WTC11 (cell line): ENCODE measurements at regions not wholly inside any gene's neighbourhood (a gene's known extent, or its start where the extent isn't known, plus 50 kb on each side); places are given as distances from the start of the nearest gene placed in this dataset.

Source experiments
- ATAC-seq: fragments of 200-7000 bp; cut with Tn5 transposase; 2 replicates; pipeline ENCODE4 v1.10.0; 2021; ENCODE audit warnings: mild to moderate bottlenecking, moderate library complexity
- CTCF ChIA-PET: fragments of 300-600 bp; sonication (Branson Sonifier 250); formaldehyde crosslinking; loops from one replicate; lab custom pipeline; 2021; ENCODE audit warnings: antibody characterized with exemption; lab: Charles Lee
- POLR2A ChIA-PET: fragments of 350-600 bp; sonication (Branson Sonifier 250); formaldehyde crosslinking; loops from one replicate; lab custom pipeline; 2021; ENCODE audit warnings: antibody characterized with exemption; lab: Charles Lee
- DNase-seq: peaks from one replicate; pipeline ENCODE4 v3.0.0; 2021; ENCODE audit warnings: low spot score
- H3K27ac Mint-ChIP-seq: 2 replicates; pipeline ENCODE4 v1.8.0; 2021; ENCODE audit warnings: mixed read lengths
- H3K27me3 Mint-ChIP-seq: 2 replicates; pipeline ENCODE4 v1.8.0; 2021; ENCODE audit warnings: low read depth, mild to moderate bottlenecking, moderate library complexity, mixed read lengths
- H3K36me3 Mint-ChIP-seq: 2 replicates; pipeline ENCODE4 v1.8.0; 2021; ENCODE audit warnings: mixed read lengths
- H3K4me1 Mint-ChIP-seq: 2 replicates; pipeline ENCODE4 v1.8.0; 2022; ENCODE audit warnings: mixed read lengths
- H3K4me3 Mint-ChIP-seq: 2 replicates; pipeline ENCODE4 v1.8.0; 2021; ENCODE audit warnings: mild to moderate bottlenecking, moderate library complexity, mixed read lengths
- H3K9me3 Mint-ChIP-seq: 2 replicates; pipeline ENCODE4 v1.8.0; 2021; ENCODE audit warnings: mixed read lengths
- CREM ChIP-seq: sonication (generic); formaldehyde crosslinking; IDR thresholded peaks from 2 replicates; pipeline ENCODE4 v1.8.1; 2022; ENCODE audit warnings: mild to moderate bottlenecking, missing genetic modification reagents, moderate library complexity
- ELF4 ChIP-seq: sonication (generic); formaldehyde crosslinking; IDR thresholded peaks from 2 replicates; pipeline ENCODE4 v1.8.1; 2022; ENCODE audit warnings: low read depth, mild to moderate bottlenecking, moderate library complexity, missing genetic modification reagents
- FOXP4 ChIP-seq: sonication (generic); formaldehyde crosslinking; IDR thresholded peaks from 2 replicates; pipeline ENCODE4 v1.8.0; 2022; ENCODE audit warnings: mild to moderate bottlenecking, missing genetic modification reagents
- GTF2I ChIP-seq: fragments of 250-450 bp; sonication (Bioruptor Pico); conservative IDR thresholded peaks from 2 replicates; pipeline ENCODE4 v1.4.0; 2021; ENCODE audit warnings: mild to moderate bottlenecking
- HMGA2 ChIP-seq: fragments of 250-450 bp; sonication (Bioruptor Pico); IDR thresholded peaks from 2 replicates; pipeline ENCODE4 v1.4.0; 2021; ENCODE audit warnings: mild to moderate bottlenecking, moderate library complexity
- IRF1 ChIP-seq: sonication (generic); formaldehyde crosslinking; IDR thresholded peaks from 2 replicates; pipeline ENCODE4 v1.8.0; 2023; ENCODE audit warnings: missing genetic modification reagents
- NFYB ChIP-seq: sonication (generic); formaldehyde crosslinking; conservative IDR thresholded peaks from 2 replicates; pipeline ENCODE4 v1.8.0; 2022; ENCODE audit warnings: low read depth, missing genetic modification reagents
- NR1H2 ChIP-seq: sonication (generic); formaldehyde crosslinking; IDR thresholded peaks from 2 replicates; pipeline ENCODE4 v1.9.0; 2021; ENCODE audit warnings: mild to moderate bottlenecking, moderate library complexity, missing genetic modification reagents
- OVOL2 ChIP-seq: fragments of 250-450 bp; sonication (Bioruptor Pico); IDR thresholded peaks from 2 replicates; pipeline ENCODE4 v1.9.0; 2021; ENCODE audit warnings: mild to moderate bottlenecking, borderline replicate concordance
- SMAD4 ChIP-seq: sonication (generic); formaldehyde crosslinking; IDR thresholded peaks from 2 replicates; pipeline ENCODE4 v1.8.0; 2022; ENCODE audit warnings: mild to moderate bottlenecking, missing genetic modification reagents
- TEAD1 ChIP-seq: sonication (generic); formaldehyde crosslinking; IDR thresholded peaks from 2 replicates; pipeline ENCODE4 v1.8.0; 2022; ENCODE audit warnings: mild to moderate bottlenecking, missing genetic modification reagents
- ZNF317 ChIP-seq: sonication (generic); formaldehyde crosslinking; IDR thresholded peaks from 2 replicates; pipeline ENCODE4 v1.8.1; 2023; ENCODE audit warnings: low read depth, mild to moderate bottlenecking, moderate library complexity, missing genetic modification reagents, borderline replicate concordance
- ZNF532 ChIP-seq: fragments of 250-450 bp; sonication (Bioruptor Pico); IDR thresholded peaks from 2 replicates; pipeline ENCODE4 v1.9.0; 2021; ENCODE audit warnings: mild to moderate bottlenecking, borderline replicate concordance
- TF ChIP-seq, protein P1 (sequence below): sonication (generic); formaldehyde crosslinking; IDR thresholded peaks from 2 replicates; pipeline ENCODE4 v1.8.1; 2023; ENCODE audit warnings: mild to moderate bottlenecking, missing genetic modification reagents
- TF ChIP-seq, protein P2 (sequence below): fragments of 250-450 bp; sonication (Bioruptor Pico); IDR thresholded peaks from 2 replicates; pipeline ENCODE4 v1.9.0; 2021; ENCODE audit warnings: moderate library complexity, mild to moderate bottlenecking, inconsistent platforms, borderline replicate concordance
- TF ChIP-seq, protein P3 (sequence below): sonication (generic); formaldehyde crosslinking; IDR thresholded peaks from 2 replicates; pipeline ENCODE4 v1.8.1; 2023; ENCODE audit warnings: mild to moderate bottlenecking, missing genetic modification reagents, moderate library complexity
- TF ChIP-seq, protein P4 (sequence below): sonication (generic); formaldehyde crosslinking; IDR thresholded peaks from 2 replicates; pipeline ENCODE4 v1.8.1; 2022; ENCODE audit warnings: low read depth, mild to moderate bottlenecking, moderate library complexity, missing genetic modification reagents, borderline replicate concordance
- TF ChIP-seq, protein P5 (sequence below): sonication (generic); formaldehyde crosslinking; IDR thresholded peaks from 2 replicates; pipeline ENCODE4 v1.8.1; 2022; ENCODE audit warnings: mild to moderate bottlenecking, missing genetic modification reagents, moderate library complexity, borderline replicate concordance
- TF ChIP-seq, protein P6 (sequence below): sonication (generic); formaldehyde crosslinking; IDR thresholded peaks from 2 replicates; pipeline ENCODE4 v1.8.1; 2023; ENCODE audit warnings: mild to moderate bottlenecking, moderate library complexity, missing genetic modification reagents

DNA sequence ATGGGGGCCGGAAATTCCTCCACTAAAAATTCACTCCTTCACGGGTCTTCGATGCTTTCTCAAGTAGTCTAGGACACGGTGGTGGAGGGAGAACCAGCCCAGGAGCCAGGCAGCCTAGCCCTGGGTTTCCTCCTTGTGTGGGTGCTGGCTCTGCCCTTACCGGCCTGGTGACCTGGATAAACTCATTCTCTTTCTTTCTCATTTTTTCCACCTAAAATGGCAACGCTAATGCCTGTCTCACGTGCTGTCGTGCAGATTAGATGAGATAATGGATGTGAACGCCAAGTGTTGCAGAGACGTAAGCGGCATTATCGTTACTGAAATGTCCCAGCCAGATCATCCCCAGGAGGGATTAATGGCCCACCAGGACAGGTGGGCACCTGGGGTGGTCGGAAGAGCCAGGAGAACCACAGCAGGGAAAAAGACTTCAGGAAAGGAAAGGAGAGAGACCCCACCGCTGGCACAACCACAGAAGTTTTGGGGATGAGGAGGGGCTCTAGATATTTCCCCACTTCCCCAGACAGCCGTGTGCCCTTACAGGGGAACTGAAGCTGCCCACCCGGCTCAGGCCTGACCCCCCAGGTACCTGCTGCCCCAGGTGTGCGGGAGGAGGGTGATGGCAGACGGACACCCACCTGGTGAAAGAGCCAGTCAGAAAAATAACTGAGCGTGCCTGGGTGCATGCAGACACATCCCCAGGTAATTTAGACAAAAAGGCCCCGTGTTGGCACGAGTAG is 100.8 kb upstream of the ASAP2 start:
- H3K9me3 Mint-ChIP-seq, result no peaks in the 10 kb centered on the region
- ChIA-PET CTCF (interaction anchor here (0.6 to 1.2 kb wide), 5 partner anchors 8 to 34 kb away, joined by 3 to 4 read pairs (median 3); no protein-coding TSS in a partner anchor), POLR2A (no interaction called here)
- no peak for ATAC-seq
- no peak overlapping the region for H3K27ac Mint-ChIP-seq
- TF ChIP-seq ELF4 (no peak), ZNF532 (CRISPR knock-in tag) (no peak), ZNF317 (CRISPR knock-in tag) (no peak), CREM (no peak), FOXP4 (no peak), TEAD1 (CRISPR knock-in tag) (no peak), SMAD4 (CRISPR knock-in tag) (no peak), NFYB (CRISPR knock-in tag) (no peak), OVOL2 (CRISPR knock-in tag) (no peak), IRF1 (no peak), HMGA2 (CRISPR knock-in tag) (no peak), NR1H2 (CRISPR knock-in tag) (no peak), GTF2I (CRISPR knock-in tag) (no peak)
- TF ChIP-seq, protein P1, sequence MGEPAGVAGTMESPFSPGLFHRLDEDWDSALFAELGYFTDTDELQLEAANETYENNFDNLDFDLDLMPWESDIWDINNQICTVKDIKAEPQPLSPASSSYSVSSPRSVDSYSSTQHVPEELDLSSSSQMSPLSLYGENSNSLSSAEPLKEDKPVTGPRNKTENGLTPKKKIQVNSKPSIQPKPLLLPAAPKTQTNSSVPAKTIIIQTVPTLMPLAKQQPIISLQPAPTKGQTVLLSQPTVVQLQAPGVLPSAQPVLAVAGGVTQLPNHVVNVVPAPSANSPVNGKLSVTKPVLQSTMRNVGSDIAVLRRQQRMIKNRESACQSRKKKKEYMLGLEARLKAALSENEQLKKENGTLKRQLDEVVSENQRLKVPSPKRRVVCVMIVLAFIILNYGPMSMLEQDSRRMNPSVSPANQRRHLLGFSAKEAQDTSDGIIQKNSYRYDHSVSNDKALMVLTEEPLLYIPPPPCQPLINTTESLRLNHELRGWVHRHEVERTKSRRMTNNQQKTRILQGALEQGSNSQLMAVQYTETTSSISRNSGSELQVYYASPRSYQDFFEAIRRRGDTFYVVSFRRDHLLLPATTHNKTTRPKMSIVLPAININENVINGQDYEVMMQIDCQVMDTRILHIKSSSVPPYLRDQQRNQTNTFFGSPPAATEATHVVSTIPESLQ (CRISPR knock-in tag), result no peak
- TF ChIP-seq, protein P2, sequence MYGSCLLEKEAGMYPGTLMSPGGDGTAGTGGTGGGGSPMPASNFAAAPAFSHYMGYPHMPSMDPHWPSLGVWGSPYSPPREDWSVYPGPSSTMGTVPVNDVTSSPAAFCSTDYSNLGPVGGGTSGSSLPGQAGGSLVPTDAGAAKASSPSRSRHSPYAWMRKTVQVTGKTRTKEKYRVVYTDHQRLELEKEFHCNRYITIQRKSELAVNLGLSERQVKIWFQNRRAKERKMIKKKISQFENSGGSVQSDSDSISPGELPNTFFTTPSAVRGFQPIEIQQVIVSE, result no peak
- TF ChIP-seq, protein P3, sequence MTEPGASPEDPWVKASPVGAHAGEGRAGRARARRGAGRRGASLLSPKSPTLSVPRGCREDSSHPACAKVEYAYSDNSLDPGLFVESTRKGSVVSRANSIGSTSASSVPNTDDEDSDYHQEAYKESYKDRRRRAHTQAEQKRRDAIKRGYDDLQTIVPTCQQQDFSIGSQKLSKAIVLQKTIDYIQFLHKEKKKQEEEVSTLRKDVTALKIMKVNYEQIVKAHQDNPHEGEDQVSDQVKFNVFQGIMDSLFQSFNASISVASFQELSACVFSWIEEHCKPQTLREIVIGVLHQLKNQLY (CRISPR knock-in tag), result no peak
- TF ChIP-seq, protein P4, sequence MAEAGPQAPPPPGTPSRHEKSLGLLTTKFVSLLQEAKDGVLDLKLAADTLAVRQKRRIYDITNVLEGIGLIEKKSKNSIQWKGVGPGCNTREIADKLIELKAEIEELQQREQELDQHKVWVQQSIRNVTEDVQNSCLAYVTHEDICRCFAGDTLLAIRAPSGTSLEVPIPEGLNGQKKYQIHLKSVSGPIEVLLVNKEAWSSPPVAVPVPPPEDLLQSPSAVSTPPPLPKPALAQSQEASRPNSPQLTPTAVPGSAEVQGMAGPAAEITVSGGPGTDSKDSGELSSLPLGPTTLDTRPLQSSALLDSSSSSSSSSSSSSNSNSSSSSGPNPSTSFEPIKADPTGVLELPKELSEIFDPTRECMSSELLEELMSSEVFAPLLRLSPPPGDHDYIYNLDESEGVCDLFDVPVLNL (CRISPR knock-in tag), result no peak
- TF ChIP-seq, protein P5, sequence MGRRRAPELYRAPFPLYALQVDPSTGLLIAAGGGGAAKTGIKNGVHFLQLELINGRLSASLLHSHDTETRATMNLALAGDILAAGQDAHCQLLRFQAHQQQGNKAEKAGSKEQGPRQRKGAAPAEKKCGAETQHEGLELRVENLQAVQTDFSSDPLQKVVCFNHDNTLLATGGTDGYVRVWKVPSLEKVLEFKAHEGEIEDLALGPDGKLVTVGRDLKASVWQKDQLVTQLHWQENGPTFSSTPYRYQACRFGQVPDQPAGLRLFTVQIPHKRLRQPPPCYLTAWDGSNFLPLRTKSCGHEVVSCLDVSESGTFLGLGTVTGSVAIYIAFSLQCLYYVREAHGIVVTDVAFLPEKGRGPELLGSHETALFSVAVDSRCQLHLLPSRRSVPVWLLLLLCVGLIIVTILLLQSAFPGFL (CRISPR knock-in tag), result no peak
- TF ChIP-seq, protein P6, sequence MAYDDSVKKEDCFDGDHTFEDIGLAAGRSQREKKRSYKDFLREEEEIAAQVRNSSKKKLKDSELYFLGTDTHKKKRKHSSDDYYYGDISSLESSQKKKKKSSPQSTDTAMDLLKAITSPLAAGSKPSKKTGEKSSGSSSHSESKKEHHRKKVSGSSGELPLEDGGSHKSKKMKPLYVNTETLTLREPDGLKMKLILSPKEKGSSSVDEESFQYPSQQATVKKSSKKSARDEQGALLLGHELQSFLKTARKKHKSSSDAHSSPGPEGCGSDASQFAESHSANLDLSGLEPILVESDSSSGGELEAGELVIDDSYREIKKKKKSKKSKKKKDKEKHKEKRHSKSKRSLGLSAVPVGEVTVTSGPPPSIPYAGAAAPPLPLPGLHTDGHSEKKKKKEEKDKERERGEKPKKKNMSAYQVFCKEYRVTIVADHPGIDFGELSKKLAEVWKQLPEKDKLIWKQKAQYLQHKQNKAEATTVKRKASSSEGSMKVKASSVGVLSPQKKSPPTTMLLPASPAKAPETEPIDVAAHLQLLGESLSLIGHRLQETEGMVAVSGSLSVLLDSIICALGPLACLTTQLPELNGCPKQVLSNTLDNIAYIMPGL, result no peak
- peaks cover 21% of the 10 kb centered on the region for H3K27me3 Mint-ChIP-seq
- H3K4me3 Mint-ChIP-seq, result no peak overlapping the region
- DNase-seq, result no peak
- H3K4me1 Mint-ChIP-seq, result peaks cover 52% of the 10 kb centered on the region
- no peaks in the 10 kb centered on the region for H3K36me3 Mint-ChIP-seq
